HAP-1 (cell line): ENCODE measurements at regions not wholly inside any gene's neighbourhood (a gene's known extent, or its start where the extent isn't known, plus 50 kb on each side); places are given as distances from the start of the nearest gene placed in this dataset.

ENCODE experiments used
- DNase-seq, 2 experiments: peaks; one replicate each; pipeline ENCODE4 v3.0.0-alpha.2; 2016 to 2020; ENCODE audit warnings: low spot score in 2 of 2
- H3K27me3 ChIP-seq: fragments of 250-450 bp; sonication (Bioruptor Pico); 2 replicates; pipeline ENCODE4 v1.5.1; 2020; ENCODE audit warnings: low read depth, mild to moderate bottlenecking, moderate library complexity
- H3K36me3 ChIP-seq: fragments of 250-450 bp; sonication (Bioruptor Pico); replicated peaks from 2 replicates; pipeline ENCODE4 v1.5.1; 2020; ENCODE audit warnings: mild to moderate bottlenecking
- H3K4me1 ChIP-seq: fragments of 250-450 bp; sonication (Bioruptor Pico); 2 replicates; pipeline ENCODE4 v1.5.1; 2020; ENCODE audit warnings: mild to moderate bottlenecking
- H3K4me3 ChIP-seq: fragments of 250-450 bp; sonication (Bioruptor Pico); 2 replicates; pipeline ENCODE4 v1.5.1; 2020; ENCODE audit warnings: mild to moderate bottlenecking, moderate library complexity
- H3K9me3 ChIP-seq: fragments of 250-450 bp; sonication (Bioruptor Pico); 2 replicates; pipeline ENCODE4 v1.5.1; 2020; ENCODE audit warnings: mild to moderate bottlenecking, moderate library complexity
- in situ Hi-C: fragments of 300-500 bp; cut with MboI; formaldehyde crosslinking; loops from 3 replicates; pipeline ENCODE4 v1.14.3; 2020; ENCODE audit warnings: low sequenced_read_pairs, inconsistent platforms, mixed read lengths

GRCh38 chr11:70675697-70676374 is 277.5 kb downstream of the CTTN start:
- Histone ChIP-seq H3K4me3 (no peak overlapping the region), H3K27me3 (no peaks in the 10 kb centered on the region), H3K4me1 (no peaks in the 10 kb centered on the region), H3K36me3 (no peaks in the 10 kb centered on the region), H3K9me3 (no peaks in the 10 kb centered on the region)
- DNase-seq, result no peak
- in situ Hi-C loops, result no loop called here

- no peaks in the 10 kb centered on the region for H3K27me3 ChIP-seq
- in situ Hi-C loops, result no loop called here
- no peaks in the 10 kb centered on the region for H3K4me1 ChIP-seq
- no peaks in the 10 kb centered on the region for H3K9me3 ChIP-seq
- DNase-seq, result no peak
- H3K4me3 ChIP-seq, result no peak overlapping the region
- H3K36me3 ChIP-seq, result no peaks in the 10 kb centered on the region
These were observed 279.0 kb downstream of the CTTN start for GRCh38 chr11:70677232-70677916.

GRCh38 chr11:70678931-70679900 is 280.9 kb downstream of the CTTN start:
- Histone ChIP-seq H3K9me3 (no peaks in the 10 kb centered on the region), H3K4me3 (no peak overlapping the region), H3K36me3 (no peaks in the 10 kb centered on the region), H3K4me1 (no peaks in the 10 kb centered on the region), H3K27me3 (no peaks in the 10 kb centered on the region)
- in situ Hi-C loops, result no loop called here
- DNase-seq, result no peak

GRCh38 chr11:70680781-70681281 is 282.5 kb downstream of the CTTN start:
- Histone ChIP-seq H3K4me1 (no peaks in the 10 kb centered on the region), H3K27me3 (no peaks in the 10 kb centered on the region), H3K4me3 (no peak overlapping the region), H3K36me3 (no peaks in the 10 kb centered on the region), H3K9me3 (no peaks in the 10 kb centered on the region)
- in situ Hi-C loops, result no loop called here
- no peak for DNase-seq

GRCh38 chr11:70682056-70682455 is 283.7 kb downstream of the CTTN start:
- H3K9me3 ChIP-seq, result no peaks in the 10 kb centered on the region
- DNase-seq, result no peak
- H3K27me3 ChIP-seq, result no peaks in the 10 kb centered on the region
- in situ Hi-C loops, result no loop called here
- H3K4me3 ChIP-seq, result no peak overlapping the region
- no peaks in the 10 kb centered on the region for H3K4me1 ChIP-seq
- H3K36me3 ChIP-seq, result no peaks in the 10 kb centered on the region

GRCh38 chr11:70682760-70683159 is 284.4 kb downstream of the CTTN start:
- in situ Hi-C loops, result no loop called here
- Histone ChIP-seq H3K36me3 (no peaks in the 10 kb centered on the region), H3K4me3 (no peak overlapping the region), H3K4me1 (no peaks in the 10 kb centered on the region), H3K9me3 (no peaks in the 10 kb centered on the region), H3K27me3 (no peaks in the 10 kb centered on the region)
- DNase-seq, result no peak

- H3K4me1 ChIP-seq, result no peaks in the 10 kb centered on the region
- no peak overlapping the region for H3K4me3 ChIP-seq
- H3K36me3 ChIP-seq, result no peaks in the 10 kb centered on the region
- no peaks in the 10 kb centered on the region for H3K27me3 ChIP-seq
- in situ Hi-C loops, result no loop called here
- DNase-seq, result no peak
- H3K9me3 ChIP-seq, result no peaks in the 10 kb centered on the region
These were observed 289.4 kb downstream of the CTTN start for GRCh38 chr11:70687716-70688115.

- no peaks in the 10 kb centered on the region for H3K36me3 ChIP-seq
- no peaks in the 10 kb centered on the region for H3K4me1 ChIP-seq
- H3K9me3 ChIP-seq, result no peaks in the 10 kb centered on the region
- in situ Hi-C loops, result no loop called here
- no peak for DNase-seq
- H3K4me3 ChIP-seq, result no peak overlapping the region
- no peaks in the 10 kb centered on the region for H3K27me3 ChIP-seq
These were observed 289.8 kb downstream of the CTTN start for GRCh38 chr11:70688142-70688541.

- Histone ChIP-seq H3K27me3 (no peaks in the 10 kb centered on the region), H3K36me3 (no peaks in the 10 kb centered on the region), H3K4me1 (no peaks in the 10 kb centered on the region), H3K9me3 (no peaks in the 10 kb centered on the region), H3K4me3 (no peak overlapping the region)
- in situ Hi-C loops, result no loop called here
- DNase-seq, result no peak
These were observed 291.4 kb downstream of the CTTN start for GRCh38 chr11:70689764-70690163.

- DNase-seq, result no peak
- no peak overlapping the region for H3K4me3 ChIP-seq
- no peaks in the 10 kb centered on the region for H3K9me3 ChIP-seq
- no peaks in the 10 kb centered on the region for H3K36me3 ChIP-seq
- H3K27me3 ChIP-seq, result no peaks in the 10 kb centered on the region
- in situ Hi-C loops, result no loop called here
- no peaks in the 10 kb centered on the region for H3K4me1 ChIP-seq
These were observed 293.8 kb downstream of the CTTN start for GRCh38 chr11:70692131-70692530.

GRCh38 chr11:70694371-70694770 is 296.0 kb downstream of the CTTN start:
- in situ Hi-C loops, result no loop called here
- no peak overlapping the region for H3K4me3 ChIP-seq
- no peaks in the 10 kb centered on the region for H3K36me3 ChIP-seq
- no peak for DNase-seq
- H3K4me1 ChIP-seq, result no peaks in the 10 kb centered on the region
- no peaks in the 10 kb centered on the region for H3K9me3 ChIP-seq
- H3K27me3 ChIP-seq, result no peaks in the 10 kb centered on the region

GRCh38 chr11:70695086-70695960 is 297.0 kb downstream of the CTTN start:
- in situ Hi-C loops, result no loop called here
- Histone ChIP-seq H3K9me3 (no peaks in the 10 kb centered on the region), H3K36me3 (no peaks in the 10 kb centered on the region), H3K4me1 (no peaks in the 10 kb centered on the region), H3K27me3 (no peaks in the 10 kb centered on the region), H3K4me3 (no peak overlapping the region)
- no peak for DNase-seq

GRCh38 chr11:70696076-70696475 is 297.7 kb downstream of the CTTN start:
- Histone ChIP-seq H3K36me3 (no peaks in the 10 kb centered on the region), H3K9me3 (no peaks in the 10 kb centered on the region), H3K27me3 (no peaks in the 10 kb centered on the region), H3K4me1 (no peaks in the 10 kb centered on the region), H3K4me3 (no peak overlapping the region)
- in situ Hi-C loops, result no loop called here
- DNase-seq, result no peak
